HCT116 (cell line): ENCODE measurements at regions not wholly inside any gene's neighbourhood (a gene's known extent, or its start where the extent isn't known, plus 50 kb on each side); places are given as distances from the start of the nearest gene placed in this dataset.

Experiments
- ATAC-seq: fragments of 200-7000 bp; cut with Tn5 transposase; 2 replicates; pipeline ENCODE4 v1.9.1; 2020; ENCODE audit warnings: mild to moderate bottlenecking, moderate library complexity
- BruUV-seq: library from RNA; stranded (reverse); fragments of 400-500 nt; replicated peaks from 2 replicates; lab custom pipeline; 2021; lab: Mats Ljungman, UMichigan
- CTCF ChIA-PET: fragments of 300-600 bp; sonication (Branson Sonifier 250); formaldehyde crosslinking; loops from one replicate; lab custom pipeline; 2021; ENCODE audit warnings: antibody characterized with exemption; lab: Charles Lee
- POLR2A ChIA-PET: fragments of 300-600, 350-600 bp; sonication (Branson Sonifier 250); formaldehyde crosslinking; loops from one replicate; lab custom pipeline; 2021; ENCODE audit warnings: antibody characterized with exemption; lab: Charles Lee
- RAD21 ChIA-PET, 2 experiments: fragments of 300-600 bp; sonication (Branson Sonifier 250); formaldehyde crosslinking; loops; one replicate each; lab custom pipeline; 2023; ENCODE audit warnings: low total read pairs in 2 of 2; ENCODE audit not compliant: uncharacterized antibody in 2 of 2, unreplicated experiment in 2 of 2, low non-redundant PET in 1 of 2; lab: Charles Lee
- DNase-seq: peaks from one replicate; pipeline ENCODE4 v3.0.0-alpha.2; 2010; ENCODE audit warnings: low read depth, low spot score
- H2AFZ ChIP-seq: fragments of 200-600 bp; shearing (Covaris generic), sonication (generic); 2 replicates; pipeline ENCODE4 v1.6.1; 2017; ENCODE audit warnings: low read depth, mixed run types, mixed read lengths, antibody characterized with exemption, low read length; ENCODE audit not compliant: poor library complexity, severe bottlenecking
- H3K27ac ChIP-seq: 2 replicates; pipeline ENCODE4 v1.5.1; 2012; ENCODE audit warnings: low read depth, low read length
- H3K27me3 ChIP-seq: fragments of 200-600 bp; sonication (generic); 2 replicates; pipeline ENCODE4 v1.6.1; 2016; ENCODE audit warnings: mixed run types, low read length, mixed read lengths; ENCODE audit not compliant: insufficient read depth
- H3K36me3 ChIP-seq, 2 experiments: fragments of 200-500 bp in 1 of 2; fragments of 200-600 bp in 1 of 2; sonication (Bioruptor generic) in 1 of 2; sonication (generic) in 1 of 2; 2 replicates each; pipeline versions ENCODE4 v1.5.1 to v1.6.1; 2014 to 2016; ENCODE audit warnings: low read length in 2 of 2, inconsistent platforms in 1 of 2, mixed read lengths in 1 of 2, mixed run types in 1 of 2; ENCODE audit not compliant: insufficient read depth in 2 of 2, control insufficient read depth in 1 of 2
- H3K4me1 ChIP-seq, 2 experiments: fragments of 200-600 bp in 1 of 2; sonication (generic) in 1 of 2; 2 replicates each; pipeline versions ENCODE4 v1.5.1 to v1.6.1; 2012 to 2017; ENCODE audit warnings: low read length in 2 of 2, inconsistent platforms in 1 of 2, mild to moderate bottlenecking in 1 of 2, mixed read lengths in 1 of 2, mixed run types in 1 of 2, moderate library complexity in 1 of 2; ENCODE audit not compliant: insufficient read depth in 2 of 2, control insufficient read depth in 1 of 2
- H3K4me2 ChIP-seq: fragments of 200-600 bp; sonication (generic); 2 replicates; pipeline ENCODE4 v1.6.1; 2017; ENCODE audit warnings: mixed run types, low read length, mixed read lengths
- H3K4me3 ChIP-seq, 2 experiments: fragments of 200-600 bp in 1 of 2; sonication (generic) in 1 of 2; replicated peaks in 1 of 2; 2 replicates each; pipeline ENCODE4 v1.5.1; 2011 to 2016; ENCODE audit warnings: low read length in 2 of 2, control low read depth in 1 of 2, low read depth in 1 of 2, mild to moderate bottlenecking in 1 of 2, mixed read lengths in 1 of 2, mixed run types in 1 of 2
- H3K79me2 ChIP-seq: fragments of 200-600 bp; sonication (generic); 2 replicates; pipeline ENCODE4 v1.6.1; 2017; ENCODE audit warnings: mild to moderate bottlenecking, mixed run types, low read length, moderate library complexity, mixed read lengths; ENCODE audit not compliant: insufficient read depth
- H3K9ac ChIP-seq: fragments of 200-600 bp; sonication (generic); 2 replicates; pipeline ENCODE4 v1.6.1; 2016; ENCODE audit warnings: low read length, mixed read lengths
- H3K9me2 ChIP-seq: fragments of 200-600 bp; sonication (generic), shearing (Covaris generic); 2 replicates; pipeline ENCODE4 v1.6.1; 2017; ENCODE audit warnings: mixed run types, mild to moderate bottlenecking, moderate library complexity; ENCODE audit not compliant: insufficient read depth
- H3K9me3 ChIP-seq, 2 experiments: fragments of 200-500 bp in 1 of 2; fragments of 200-600 bp in 1 of 2; sonication (Bioruptor generic) in 1 of 2; sonication (generic) in 1 of 2; 2 replicates each; pipeline ENCODE4 v1.6.1; 2014 to 2017; ENCODE audit warnings: low read length in 2 of 2, mixed read lengths in 2 of 2, inconsistent platforms in 1 of 2, low read depth in 1 of 2, mild to moderate bottlenecking in 1 of 2, mixed run types in 1 of 2, moderate library complexity in 1 of 2; ENCODE audit not compliant: control insufficient read depth in 1 of 2, insufficient read depth in 1 of 2
- H4K20me1 ChIP-seq: fragments of 200-600 bp; sonication (generic), shearing (Covaris generic); 2 replicates; pipeline ENCODE4 v1.6.1; 2017; ENCODE audit warnings: mixed run types, mild to moderate bottlenecking, moderate library complexity; ENCODE audit not compliant: insufficient read depth
- CBX3 ChIP-seq: IDR thresholded peaks from 2 replicates; pipeline ENCODE4 v1.6.1; 2012; ENCODE audit warnings: low read depth
- CEBPB ChIP-seq: IDR thresholded peaks from 2 replicates; pipeline ENCODE4 v1.6.1; 2012; ENCODE audit warnings: low read depth
- CTCF ChIP-seq, 3 experiments: fragments of 200-600 bp in 1 of 3; sonication (generic) in 1 of 3; IDR thresholded peaks in 2 of 3; conservative IDR thresholded peaks in 1 of 3; 2 replicates each; pipeline ENCODE4 v1.5.1; 2012 to 2017; ENCODE audit warnings: low read depth in 2 of 3, low read length in 2 of 3, antibody characterized with exemption in 1 of 3, borderline replicate concordance in 1 of 3, control low read depth in 1 of 3, mild to moderate bottlenecking in 1 of 3, mixed read lengths in 1 of 3, mixed run types in 1 of 3, moderate library complexity in 1 of 3; ENCODE audit not compliant: insufficient read depth in 1 of 3
- FOSL1 ChIP-seq: IDR thresholded peaks from 2 replicates; pipeline ENCODE4 v1.6.1; 2012; ENCODE audit warnings: low read depth
- JUND ChIP-seq: IDR thresholded peaks from 2 replicates; pipeline ENCODE4 v1.6.1; 2012
- RAD21 ChIP-seq: IDR thresholded peaks from 2 replicates; pipeline ENCODE4 v1.6.1; 2012; ENCODE audit warnings: low read depth, mild to moderate bottlenecking
- SRF ChIP-seq: IDR thresholded peaks from 2 replicates; pipeline ENCODE4 v1.6.1; 2012; ENCODE audit warnings: low read depth
- TCF7L2 ChIP-seq: IDR thresholded peaks from 2 replicates; pipeline ENCODE4 v1.7.0; 2011; ENCODE audit warnings: borderline replicate concordance, inconsistent platforms; ENCODE audit not compliant: insufficient read depth, insufficient read length; ENCODE audit errors: extremely low read depth
- ZBTB33 ChIP-seq: IDR thresholded peaks from 2 replicates; pipeline ENCODE4 v1.6.1; 2011; ENCODE audit warnings: mild to moderate bottlenecking, low read length, moderate library complexity; ENCODE audit not compliant: insufficient replicate concordance; ENCODE audit errors: extremely low read depth
- intact Hi-C: fragments of 100-400 bp; cut with micrococcal nuclease; formaldehyde crosslinking; loops from 2 replicates; pipeline ENCODE4 v1.10.0; 2022

- no peak overlapping the region for H3K27ac ChIP-seq
- ChIA-PET RAD21 (no interaction called here), CTCF (no interaction called here), POLR2A (no interaction called here)
- no TSS peak for BruUV-seq
- H3K27me3 ChIP-seq: no peaks in the 10 kb centered on the region
- intact Hi-C loops: no loop called here
- H2AFZ ChIP-seq: no peak overlapping the region
- H3K9me3 ChIP-seq: no peaks in the 10 kb centered on the region
- H3K9ac ChIP-seq: no peak overlapping the region
- H3K79me2 ChIP-seq: no peaks in the 10 kb centered on the region
- no peak for TF ChIP-seq SRF
- TF ChIP-seq CTCF (IDR thresholded peaks at IDR 0.05 in 2 of 3, conservative IDR thresholded peaks at IDR 0.05 in 1 of 3; ENCODE audit: borderline replicate concordance in 1 of 3, insufficient read depth in 1 of 3, low read depth in 2 of 3, low read length in 2 of 3): no peak
- no peaks in the 10 kb centered on the region for H4K20me1 ChIP-seq
- H3K4me3 ChIP-seq: no peak overlapping the region
- no peak overlapping the region for H3K4me2 ChIP-seq
- no peak for DNase-seq
- no peaks in the 10 kb centered on the region for H3K9me2 ChIP-seq
- no peaks in the 10 kb centered on the region for H3K36me3 ChIP-seq
- H3K4me1 ChIP-seq: no peaks in the 10 kb centered on the region
- no peak for ATAC-seq
Observed at GRCh38 chr11:103826856-103827255, 209.6 kb upstream of the DDI1 start.

- Histone ChIP-seq H3K9me3 (no peaks in the 10 kb centered on the region), H3K9ac (no peak overlapping the region), H3K4me1 (no peaks in the 10 kb centered on the region), H4K20me1 (no peaks in the 10 kb centered on the region), H3K4me2 (no peak overlapping the region), H3K36me3 (no peaks in the 10 kb centered on the region), H3K27me3 (no peaks in the 10 kb centered on the region), H2AFZ (no peak overlapping the region), H3K79me2 (no peaks in the 10 kb centered on the region), H3K27ac (no peak overlapping the region), H3K9me2 (no peaks in the 10 kb centered on the region), H3K4me3 (no peak overlapping the region)
- DNase-seq (no peak), ATAC-seq (no peak)
- no peak for TF ChIP-seq FOSL1
- TF ChIP-seq ZBTB33: no peak
- no peak for TF ChIP-seq CBX3
- no peak for TF ChIP-seq RAD21
- no peak for TF ChIP-seq JUND
- no peak for TF ChIP-seq CEBPB
- TF ChIP-seq TCF7L2: no peak
- ChIA-PET CTCF (no interaction called here), RAD21 (no interaction called here), POLR2A (no interaction called here)
- BruUV-seq: no TSS peak
- intact Hi-C loops: no loop called here
Observed at GRCh38 chr11:103829596-103829995, 206.8 kb upstream of the DDI1 start.
